ENCODE measurements at regions not wholly inside any gene's neighbourhood (a gene's known extent, or its start where the extent isn't known, plus 50 kb on each side); places are given as distances from the start of the nearest gene placed in this dataset.

- no peak for DNase-seq (ENCODE audit: low read depth)
Measured at GRCh38 chr6:132868057-132868456, 53.7 kb downstream of the RPS12 start.

- no peak for DNase-seq (ENCODE audit: low read depth)
Measured at GRCh38 chr6:132872923-132873322, 58.6 kb downstream of the RPS12 start.

- no peak for DNase-seq (ENCODE audit: low read depth)
Measured at GRCh38 chr6:132877003-132877402, 62.6 kb downstream of the RPS12 start.

GRCh38 chr6:132887204-132887603 is 72.8 kb downstream of the RPS12 start:
- DNase-seq (ENCODE audit: low read depth) = no peak

- no peak for DNase-seq (ENCODE audit: low read depth)
Measured at GRCh38 chr6:132888701-132889100, 74.3 kb downstream of the RPS12 start.

- DNase-seq (ENCODE audit: low read depth) = no peak
Measured at GRCh38 chr6:132892929-132893771, 78.8 kb downstream of the RPS12 start.

GRCh38 chr6:132893772-132894490 is 79.6 kb downstream of the RPS12 start:
- no peak for DNase-seq (ENCODE audit: low read depth)

GRCh38 chr6:132898376-132898775 is 84.0 kb downstream of the RPS12 start:
- no peak for DNase-seq (ENCODE audit: low read depth)

- no peak for DNase-seq (ENCODE audit: low read depth)
Measured at GRCh38 chr6:132900849-132901248, 86.5 kb downstream of the RPS12 start.

GRCh38 chr6:132902901-132903300 is 88.5 kb downstream of the RPS12 start:
- no peak for DNase-seq (ENCODE audit: low read depth)

- DNase-seq (ENCODE audit: low read depth) = no peak
Measured at GRCh38 chr6:132907231-132907630, 92.9 kb downstream of the RPS12 start.

- DNase-seq (ENCODE audit: low read depth) = no peak
Measured at GRCh38 chr6:132907914-132908313, 93.5 kb downstream of the RPS12 start.

- DNase-seq (ENCODE audit: low read depth) = no peak
Measured at GRCh38 chr6:132909742-132910141, 95.4 kb downstream of the RPS12 start.

GRCh38 chr6:132910759-132911158 is 96.4 kb downstream of the RPS12 start:
- DNase-seq (ENCODE audit: low read depth) = no peak

GRCh38 chr6:132919045-132919860 is 104.9 kb downstream of the RPS12 start:
- DNase-seq (ENCODE audit: low read depth) = no peak

GRCh38 chr6:132927713-132928112 is 113.3 kb downstream of the RPS12 start:
- no peak for DNase-seq (ENCODE audit: low read depth)

- DNase-seq (ENCODE audit: low read depth) = no peak
Measured at GRCh38 chr6:132929141-132929540, 114.8 kb downstream of the RPS12 start.

GRCh38 chr6:132931313-132931712 is 116.9 kb downstream of the RPS12 start:
- DNase-seq (ENCODE audit: low read depth) = no peak

GRCh38 chr6:132931936-132932514 is 117.7 kb downstream of the RPS12 start:
- no peak for DNase-seq (ENCODE audit: low read depth)

- DNase-seq (ENCODE audit: low read depth) = no peak
Measured at GRCh38 chr6:132932588-132932987, 118.2 kb downstream of the RPS12 start.

- no peak for DNase-seq (ENCODE audit: low read depth)
Measured at GRCh38 chr6:132933090-132933489, 118.7 kb downstream of the RPS12 start.

- DNase-seq (ENCODE audit: low read depth) = no peak
Measured at GRCh38 chr6:132934496-132934895, 120.1 kb downstream of the RPS12 start.

Measured in activated T-helper 1 cell treated with Interleukin-2 at 50 U/mL for 16 hours (primary cell).